Stimulated activated CD8-positive, alpha-beta memory T cell treated with anti-CD3 and anti-CD28 coated beads, Interleukin-15, amount 100 ng/mL, for 4 hours (primary cell): ENCODE measurements at regions not wholly inside any gene's neighbourhood (a gene's known extent, or its start where the extent isn't known, plus 50 kb on each side); places are given as distances from the start of the nearest gene placed in this dataset.

ENCODE experiments used
- DNase-seq, 2 donors: peaks; one replicate each; pipeline ENCODE4 v3.0.0-alpha.2; 2020; ENCODE audit warnings: low read depth in 2 of 2

DNA sequence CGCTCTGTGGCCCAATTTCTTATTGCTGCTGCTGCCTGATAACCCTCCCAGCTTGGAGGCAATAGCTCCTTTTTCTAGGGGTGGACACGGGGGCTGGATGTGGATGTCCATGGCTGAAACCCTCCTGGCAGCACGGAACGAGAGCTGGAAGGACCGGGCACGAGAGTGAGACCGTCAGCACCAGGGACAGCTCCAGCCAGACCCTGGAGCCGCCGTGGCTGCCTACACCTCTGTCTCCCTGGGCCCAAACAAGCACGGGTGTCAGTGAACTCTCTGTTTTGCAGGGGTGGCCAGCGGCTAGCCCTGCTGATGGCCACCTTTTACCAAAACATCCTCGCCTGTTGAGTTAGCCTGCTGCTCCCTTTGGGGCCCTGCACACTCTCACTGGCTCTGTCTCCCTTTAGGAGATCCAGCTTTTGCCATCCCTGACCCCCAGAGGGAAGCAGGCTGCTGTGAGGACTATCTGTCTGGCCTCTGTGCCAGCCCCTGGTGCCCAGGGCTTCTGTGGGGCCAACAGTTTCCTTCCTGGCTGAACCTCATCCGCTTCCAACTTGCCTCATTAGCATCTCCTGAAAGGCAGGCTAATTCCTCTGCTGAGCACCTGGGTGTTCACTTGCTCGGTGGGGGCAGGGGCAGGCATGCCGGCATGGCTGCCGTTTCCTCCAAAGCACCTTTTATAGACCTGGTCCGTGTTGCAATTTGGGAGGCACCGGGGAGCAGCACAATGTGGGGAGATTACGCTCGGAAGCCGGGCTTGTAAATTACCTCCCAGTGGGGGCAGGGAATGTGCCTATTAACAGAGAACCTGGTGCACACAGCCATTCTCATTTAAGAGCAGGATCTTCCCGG lies 118.1 kb downstream of the ENGASE start:
- DNase-seq = no peak

DNA sequence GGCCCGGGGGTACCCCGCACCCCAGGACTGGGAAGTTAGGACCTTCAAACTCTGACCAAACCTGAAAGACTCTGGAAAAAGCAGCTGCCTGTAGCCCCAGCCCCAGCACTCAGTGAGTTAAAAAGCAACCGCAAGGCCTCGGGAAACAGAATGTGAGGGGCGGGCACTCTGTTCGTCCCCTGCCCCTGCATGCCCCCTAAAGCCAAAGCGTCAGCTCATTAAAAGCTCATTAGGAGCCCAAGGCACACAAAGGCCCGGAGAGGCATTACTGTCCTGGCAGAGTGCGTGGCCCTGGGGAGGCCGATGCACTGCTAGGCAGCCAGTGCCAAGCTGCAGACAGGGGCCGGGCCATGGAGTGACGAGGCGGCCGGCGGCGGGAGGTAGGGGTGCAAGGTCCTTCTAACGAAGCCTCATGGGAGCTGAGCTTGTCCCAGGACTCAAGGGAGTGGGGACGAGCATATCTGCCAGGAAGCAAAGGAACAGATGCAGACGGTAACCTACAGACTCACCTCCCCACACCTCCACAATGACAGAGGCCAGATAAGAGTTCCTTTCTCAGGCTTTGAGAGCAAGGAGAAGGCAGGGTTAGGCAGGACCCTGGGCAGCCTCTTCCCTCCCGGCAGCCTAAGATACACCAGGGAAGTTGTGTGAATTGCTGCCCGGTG lies 116.8 kb downstream of the ENGASE start:
- no peak for DNase-seq

DNA sequence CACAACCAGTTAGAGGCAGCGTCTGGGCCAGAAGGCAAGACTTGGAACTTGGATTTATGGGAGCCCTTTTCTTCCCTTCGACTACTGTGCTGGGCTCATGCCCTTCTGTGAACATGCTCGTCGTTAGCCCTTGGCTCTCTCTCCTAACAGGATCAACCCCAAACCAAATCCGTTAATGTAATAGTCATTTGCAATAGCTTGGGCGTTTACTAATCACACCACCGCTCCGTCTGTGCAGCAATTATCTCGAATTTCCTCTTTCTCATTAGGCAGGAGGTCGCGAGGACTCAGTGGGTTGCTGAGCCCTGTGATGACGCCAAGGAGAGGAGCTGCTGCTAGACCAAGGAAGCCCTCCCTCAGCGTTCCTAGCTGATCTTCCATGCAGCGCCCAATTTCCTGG lies 114.7 kb downstream of the ENGASE start:
- DNase-seq = no peak

DNA sequence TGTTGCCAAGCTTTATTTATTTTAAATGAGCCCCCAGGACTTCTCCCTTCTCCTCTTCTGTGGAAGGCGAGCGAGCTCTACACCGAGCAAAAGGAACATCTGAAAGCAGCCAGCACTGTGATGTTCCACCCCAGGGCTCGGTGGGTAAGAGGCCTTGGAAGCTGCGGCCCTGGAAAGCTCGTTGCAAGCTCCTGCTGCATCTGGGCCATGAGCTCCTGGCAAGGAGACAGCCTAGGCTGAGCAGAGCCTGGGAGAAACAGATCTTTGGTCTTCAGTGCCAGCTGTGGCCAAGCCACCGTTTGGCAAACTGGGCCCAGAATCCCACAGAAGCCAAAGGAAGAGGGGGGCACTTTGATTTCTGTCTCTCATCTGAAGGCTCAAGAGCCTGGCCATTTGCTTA lies 114.1 kb downstream of the ENGASE start:
- DNase-seq = no peak

DNA sequence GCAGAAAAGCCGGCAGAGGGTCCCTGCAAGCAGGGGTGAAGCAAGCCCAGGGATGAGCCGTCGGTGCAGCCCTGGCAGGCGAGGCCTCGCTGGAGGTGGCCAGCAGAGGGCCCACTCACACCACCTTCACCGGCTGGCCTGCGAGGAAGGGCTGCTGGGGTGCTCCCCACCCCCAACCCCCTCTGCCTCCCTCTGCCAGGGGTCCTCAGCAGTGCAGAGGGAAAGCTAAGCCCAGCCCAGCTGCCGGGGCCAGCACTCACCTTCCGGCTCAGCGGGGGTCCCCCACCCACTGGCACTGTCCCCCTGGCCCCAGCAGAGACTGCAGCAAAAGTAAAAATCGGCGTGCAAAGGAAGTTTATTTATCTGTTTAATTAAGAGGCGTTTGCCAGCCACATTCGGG lies 113.4 kb downstream of the ENGASE start:
- DNase-seq = no peak

DNA sequence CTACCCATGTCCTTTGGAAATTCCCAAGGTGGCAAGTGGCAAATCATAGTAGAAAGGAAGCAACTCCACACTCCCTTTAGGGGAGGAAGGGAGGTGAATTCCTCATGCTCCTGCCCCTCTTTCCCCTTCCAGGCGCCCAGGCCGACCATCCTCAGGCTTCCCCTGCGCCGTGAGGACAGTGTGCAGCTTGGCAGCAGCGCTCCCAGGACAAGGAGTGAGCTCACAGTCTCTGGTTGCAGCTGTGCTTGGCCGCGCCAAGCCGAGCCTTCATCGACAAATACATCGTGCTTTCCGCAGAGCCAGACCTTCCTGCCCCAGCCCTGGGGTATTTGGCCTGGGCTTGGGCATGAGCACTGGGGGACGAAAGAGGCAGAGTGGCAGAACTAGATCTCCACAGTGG lies 112.6 kb downstream of the ENGASE start:
- DNase-seq = no peak

DNA sequence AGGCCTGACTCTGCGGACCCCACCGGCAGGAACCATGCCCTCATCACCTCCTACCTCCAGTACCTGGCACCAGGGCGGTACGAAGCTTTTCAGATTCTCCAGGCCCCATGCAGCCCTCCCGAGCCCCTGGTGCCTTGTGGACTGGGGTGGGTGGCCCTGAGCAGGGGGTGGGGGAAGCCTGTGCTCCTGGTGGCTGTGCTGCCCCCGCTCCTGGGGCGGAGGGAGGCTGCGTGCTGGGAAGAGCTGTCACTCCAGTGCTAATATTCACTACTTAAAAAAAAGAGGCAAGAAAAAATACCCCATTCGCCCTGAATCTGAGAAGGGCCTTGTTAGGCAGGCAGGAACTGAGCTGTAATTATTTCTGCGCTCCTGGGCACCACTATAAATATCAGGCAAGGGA lies 111.8 kb downstream of the ENGASE start:
- no peak for DNase-seq

DNA sequence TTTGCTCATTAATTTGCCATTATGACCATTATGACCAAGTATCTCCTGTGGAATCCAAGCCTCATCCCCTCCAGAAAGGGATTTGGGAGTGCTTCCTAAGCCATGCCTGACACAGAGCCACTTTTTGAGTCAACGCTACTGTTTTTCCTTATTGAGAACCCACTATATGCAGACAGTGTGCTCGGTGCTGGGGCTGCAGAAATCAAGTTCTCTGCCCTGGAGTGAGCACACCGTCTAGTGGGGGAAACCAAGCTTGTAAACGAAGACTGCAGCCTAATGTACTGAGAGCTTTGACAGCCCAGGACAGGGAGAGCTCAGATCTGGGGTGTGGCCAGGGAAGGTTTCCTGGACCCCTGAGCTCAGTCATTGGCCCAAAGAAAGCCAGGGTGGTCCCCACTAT lies 111.0 kb downstream of the ENGASE start:
- no peak for DNase-seq

DNA sequence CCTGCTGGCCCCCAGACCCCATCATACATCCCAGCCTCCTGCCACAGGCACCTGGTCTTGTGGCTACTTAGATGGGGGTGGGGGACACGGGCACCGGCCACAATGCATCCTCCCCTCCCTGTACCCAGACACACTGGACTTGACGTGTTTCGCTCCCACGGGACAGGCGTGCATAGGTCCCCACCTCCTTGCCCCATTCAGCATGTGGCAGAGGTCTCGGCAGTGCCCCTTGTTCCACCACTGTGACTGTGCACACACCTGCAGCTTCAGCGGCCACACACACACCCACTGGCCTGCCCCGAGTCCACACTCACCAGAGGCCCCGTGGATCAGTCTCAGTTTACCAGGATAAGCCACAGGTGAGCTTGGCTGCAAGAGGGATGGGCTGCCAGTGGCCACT lies 109.6 kb downstream of the ENGASE start:
- DNase-seq = no peak

DNA sequence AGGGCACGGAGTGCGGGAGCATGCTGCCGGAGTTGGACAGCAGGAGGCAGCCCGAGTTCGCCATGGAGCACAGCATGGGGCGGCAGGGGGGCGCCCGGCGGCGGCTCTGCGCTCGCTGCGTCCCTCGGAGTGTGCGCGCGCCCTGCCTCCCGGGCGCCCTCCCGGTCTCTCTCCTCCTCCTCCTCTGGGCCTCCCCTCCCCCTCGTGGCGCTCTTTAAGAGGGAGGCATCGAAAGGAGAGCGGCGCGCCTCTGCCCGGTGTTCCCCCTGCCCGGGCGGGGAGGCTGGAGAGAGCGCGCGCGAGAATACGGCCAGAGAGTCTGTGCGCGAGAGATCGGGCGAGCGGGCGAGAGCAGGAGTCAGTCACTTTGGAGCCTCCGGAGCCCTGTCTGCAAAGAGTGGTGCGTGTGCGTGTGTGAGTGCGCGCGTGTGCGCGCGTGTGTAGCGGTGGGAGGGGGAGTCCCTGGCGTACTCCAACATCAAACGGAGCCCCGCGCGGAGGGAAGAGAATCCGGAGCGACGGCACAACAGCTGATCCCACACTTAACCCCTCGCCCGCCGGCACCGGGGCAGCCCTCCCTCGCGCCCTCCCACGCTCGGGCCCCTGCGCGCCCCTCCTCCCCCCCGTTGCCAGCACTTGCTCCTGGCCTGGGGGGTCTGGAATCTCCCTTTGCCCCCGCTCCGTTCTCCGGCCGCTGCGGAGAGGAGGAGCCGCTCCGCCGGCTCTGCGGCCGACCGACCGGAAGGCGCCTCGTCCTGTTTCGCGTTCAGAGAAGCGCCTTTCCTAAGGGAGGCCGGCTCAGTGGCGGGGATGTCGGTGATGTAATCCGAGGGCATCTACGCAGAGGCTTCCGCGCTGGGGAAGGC lies 108.9 kb downstream of the ENGASE start:
- no peak for DNase-seq

DNA sequence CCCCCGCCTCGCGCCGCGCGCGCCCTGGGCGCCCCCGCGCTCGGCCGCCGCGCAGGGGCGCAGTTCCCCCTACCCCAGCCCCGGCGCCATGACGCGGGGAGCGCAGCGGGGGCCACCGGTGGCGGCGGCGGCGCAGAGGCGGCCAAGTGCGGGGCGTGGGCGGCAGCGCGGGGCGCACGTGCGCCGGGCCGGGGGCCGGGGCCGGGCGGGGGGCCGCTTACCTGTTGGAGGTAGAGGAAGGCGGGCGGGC lies 108.3 kb downstream of the ENGASE start:
- no peak for DNase-seq

DNA sequence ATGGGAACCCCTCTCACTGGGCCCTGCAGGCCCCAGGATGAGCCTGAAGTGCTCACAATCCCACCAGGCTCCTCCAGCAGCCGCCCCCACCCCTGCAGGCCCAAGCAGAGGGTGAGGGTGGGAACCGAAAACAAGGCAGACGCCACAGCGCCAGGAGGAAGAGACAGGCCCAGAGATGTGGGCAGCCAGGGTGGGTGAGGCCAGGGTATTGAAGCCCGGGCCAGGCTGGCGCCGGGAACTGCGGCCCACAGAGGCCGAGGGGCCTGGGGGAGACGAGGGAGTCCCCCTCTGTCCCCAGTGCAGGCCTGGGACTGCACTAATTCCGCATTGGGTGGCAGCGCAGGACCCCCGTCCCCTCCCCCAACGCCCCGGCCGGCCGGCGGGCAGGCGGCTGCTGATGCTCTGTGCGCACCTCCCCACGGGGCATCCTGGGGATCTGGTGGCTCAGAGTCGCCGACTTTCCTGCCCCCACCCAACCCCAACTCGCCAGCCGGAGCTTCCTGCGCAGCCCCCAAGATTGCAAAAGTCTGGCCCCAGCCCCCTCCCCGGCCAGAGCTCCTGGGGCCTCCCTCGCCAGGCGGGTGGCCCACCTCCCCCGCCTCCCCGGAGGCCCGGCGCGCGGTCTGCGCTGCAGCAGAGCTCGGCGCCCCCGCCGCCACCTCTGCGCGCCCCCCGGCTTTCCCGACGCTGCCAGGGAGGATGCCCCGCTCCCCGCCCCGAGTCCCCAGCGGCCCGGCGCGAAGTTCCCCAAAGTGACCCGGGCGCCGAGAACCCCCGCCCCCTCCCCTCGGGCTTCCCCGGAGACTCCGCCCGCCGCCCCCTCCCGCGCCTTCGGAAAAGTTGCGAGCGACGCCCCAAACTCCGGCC lies 107.8 kb downstream of the ENGASE start:
- DNase-seq = no peak

DNA sequence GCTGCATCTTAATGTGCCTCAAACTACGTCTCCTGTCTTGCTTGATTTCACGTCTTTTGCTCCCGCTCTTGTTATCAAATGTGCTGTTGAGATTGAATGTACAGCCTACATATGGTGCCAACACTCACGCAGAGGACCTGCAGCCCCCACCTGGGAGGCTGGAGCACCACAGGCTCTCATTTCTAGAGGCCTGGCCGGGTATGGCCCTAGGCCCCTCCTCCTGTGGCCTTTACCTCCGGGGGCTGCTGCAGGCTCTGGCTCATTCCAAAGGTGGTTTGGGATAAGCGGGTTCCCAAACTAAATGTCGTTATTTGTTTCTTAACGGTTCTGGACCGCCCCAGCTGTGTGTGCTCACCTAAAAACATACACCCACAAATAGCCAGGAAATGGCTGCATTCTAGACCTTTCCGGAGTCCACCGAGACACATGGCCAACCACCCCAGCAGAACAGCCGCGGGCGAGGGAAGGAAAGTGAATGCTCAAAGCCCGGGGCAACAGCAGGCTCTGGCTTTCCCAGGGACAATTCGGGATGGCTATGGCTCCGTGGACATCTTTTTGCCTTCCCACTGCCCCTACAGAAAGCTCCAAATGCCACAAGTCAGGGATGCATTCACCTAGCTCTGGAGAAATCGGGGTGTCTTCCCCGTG lies 105.9 kb downstream of the ENGASE start:
- DNase-seq = no peak

DNA sequence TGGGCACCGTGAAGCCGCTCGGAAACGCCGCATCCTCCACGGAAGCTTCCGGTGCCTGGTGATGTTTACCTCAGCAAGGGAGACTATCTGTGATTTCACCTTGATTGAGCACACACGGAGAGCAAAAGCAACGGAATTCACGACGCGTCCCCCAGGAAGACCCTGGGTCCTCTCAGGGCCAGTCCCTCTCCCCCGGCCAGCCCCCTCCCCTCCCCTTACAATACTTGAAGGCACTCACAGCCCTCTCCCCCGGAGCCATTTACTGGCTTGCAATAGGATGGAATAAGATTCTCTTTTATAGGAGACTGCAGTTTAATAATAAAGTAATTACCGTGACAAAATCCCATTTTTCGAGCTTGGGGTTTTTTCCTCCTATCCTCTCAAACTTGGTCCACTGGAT lies 104.7 kb downstream of the ENGASE start:
- DNase-seq = no peak

DNA sequence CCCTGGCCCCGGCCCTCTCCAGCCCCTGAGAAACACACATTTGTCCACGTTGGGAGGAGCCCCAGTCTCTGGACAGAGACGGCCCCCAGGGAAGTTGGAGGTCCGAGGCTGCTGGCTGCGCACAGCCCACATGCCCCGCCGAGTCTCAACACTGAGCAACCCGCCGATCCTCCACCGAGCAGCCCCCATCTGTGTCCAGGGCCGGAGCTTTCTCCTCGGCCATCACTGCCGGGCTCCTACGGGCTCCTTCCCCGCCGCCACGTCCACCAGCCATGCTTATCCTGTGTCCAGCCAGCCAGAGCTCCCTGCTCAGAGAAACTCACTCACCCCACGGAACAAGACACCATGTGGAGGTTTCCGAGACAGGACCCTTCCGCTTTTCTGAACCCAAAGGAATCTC lies 103.3 kb downstream of the ENGASE start:
- DNase-seq = no peak

DNA sequence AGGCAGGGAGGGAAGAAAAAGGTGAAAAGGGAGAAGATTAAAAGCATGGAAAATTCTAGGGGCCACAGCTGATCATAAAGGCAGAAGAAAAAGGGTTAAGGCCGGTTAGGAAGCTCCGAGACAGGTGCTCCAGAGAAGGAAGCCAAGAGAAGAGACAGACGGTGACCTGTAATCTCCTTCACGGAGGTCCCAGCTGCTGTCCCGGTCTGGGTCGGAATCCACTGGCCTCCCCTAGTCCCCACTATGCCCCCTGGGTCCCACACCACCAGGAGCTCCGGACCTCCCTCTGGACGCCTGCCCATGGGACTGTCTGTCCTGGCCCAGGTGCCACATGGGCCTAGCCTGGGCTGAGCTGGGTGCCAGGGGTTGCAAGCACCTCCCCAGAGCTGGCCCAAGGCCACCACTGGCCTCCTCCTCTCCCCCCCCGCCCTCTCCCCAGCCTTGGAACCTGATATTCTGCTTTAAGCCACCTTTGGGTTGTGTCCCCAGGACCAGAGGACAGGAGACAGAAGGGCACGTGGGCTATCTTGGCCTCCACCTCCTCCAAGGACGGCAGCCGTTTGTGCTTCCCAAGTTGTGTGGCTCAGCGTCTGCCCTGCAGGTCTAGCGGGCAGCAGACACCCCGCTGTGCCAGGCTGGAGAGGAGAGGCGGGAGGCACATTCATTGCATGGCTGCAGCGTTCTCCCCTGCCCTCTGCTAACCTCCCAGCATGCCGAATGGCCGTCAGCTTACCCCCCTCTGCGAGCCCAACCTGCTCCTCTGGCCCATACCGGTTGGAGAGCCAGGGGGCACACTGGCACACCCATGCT lies 102.4 kb downstream of the ENGASE start:
- no peak for DNase-seq

DNA sequence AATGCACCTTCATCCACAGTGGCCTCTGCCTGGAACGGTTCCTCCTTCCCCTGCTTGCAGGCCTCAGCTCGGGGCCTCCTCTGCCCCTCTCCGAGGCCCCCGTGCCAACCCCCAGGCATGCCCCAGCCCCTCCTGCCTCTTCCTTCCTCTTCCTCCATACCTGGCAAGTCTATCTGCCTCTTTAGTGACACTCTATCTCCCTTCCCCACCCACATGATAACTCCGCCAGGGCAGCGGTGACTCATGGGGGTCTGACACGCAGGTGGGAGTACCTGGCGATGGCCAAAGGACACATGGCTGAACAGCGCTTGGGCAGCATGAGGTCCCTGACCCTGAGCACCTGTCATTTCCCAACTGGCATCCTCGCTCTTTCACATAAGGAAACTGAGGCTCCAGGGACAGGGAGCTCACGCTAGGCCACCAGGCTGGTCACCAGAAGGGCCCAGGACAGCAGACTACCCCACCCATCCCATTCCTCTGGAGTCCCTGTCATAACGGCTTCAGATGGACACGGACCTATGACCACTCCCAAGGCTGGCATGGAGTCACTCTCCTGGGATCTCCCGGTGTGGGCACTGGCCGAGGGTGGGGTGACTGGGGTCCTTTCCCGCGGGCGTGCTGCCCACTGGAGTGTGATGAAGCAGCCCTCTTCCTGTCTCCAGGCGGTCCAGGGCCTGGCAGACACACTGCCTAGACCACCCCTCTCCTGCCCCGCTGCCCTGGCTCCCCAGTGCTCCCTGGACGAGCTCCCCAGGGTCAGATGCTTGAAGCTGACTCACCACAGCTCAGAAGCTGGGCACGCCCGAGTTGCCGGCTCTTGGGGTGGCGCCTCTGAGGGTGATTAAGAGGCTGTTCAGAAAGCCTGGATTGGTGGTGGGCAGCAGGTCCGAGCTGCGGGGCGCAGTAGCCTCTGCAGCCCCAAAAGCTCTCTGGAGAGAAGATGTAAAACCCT lies 100.6 kb downstream of the ENGASE start:
- DNase-seq = no peak

DNA sequence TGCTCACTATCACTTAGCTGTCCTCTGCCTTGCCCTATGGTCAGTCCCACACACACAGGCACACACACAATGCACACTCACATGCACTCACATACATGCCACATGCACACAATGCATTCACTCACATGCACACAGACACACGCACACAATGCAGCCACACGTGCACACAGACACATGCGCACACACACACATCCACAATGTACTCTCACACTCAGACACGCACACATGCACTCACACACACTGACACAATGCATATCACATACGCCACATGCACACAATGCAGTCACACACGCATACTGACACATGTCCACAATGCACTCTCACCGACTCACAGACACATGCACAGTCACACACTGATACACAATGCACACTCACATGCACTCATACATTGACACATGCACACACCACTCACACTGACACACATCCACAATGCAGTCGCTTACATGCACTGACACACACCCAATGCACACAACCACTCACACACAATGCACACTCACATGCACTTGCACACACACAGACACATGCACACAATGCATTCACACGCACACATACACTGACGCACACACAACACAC lies 99.7 kb downstream of the ENGASE start:
- DNase-seq = no peak

DNA sequence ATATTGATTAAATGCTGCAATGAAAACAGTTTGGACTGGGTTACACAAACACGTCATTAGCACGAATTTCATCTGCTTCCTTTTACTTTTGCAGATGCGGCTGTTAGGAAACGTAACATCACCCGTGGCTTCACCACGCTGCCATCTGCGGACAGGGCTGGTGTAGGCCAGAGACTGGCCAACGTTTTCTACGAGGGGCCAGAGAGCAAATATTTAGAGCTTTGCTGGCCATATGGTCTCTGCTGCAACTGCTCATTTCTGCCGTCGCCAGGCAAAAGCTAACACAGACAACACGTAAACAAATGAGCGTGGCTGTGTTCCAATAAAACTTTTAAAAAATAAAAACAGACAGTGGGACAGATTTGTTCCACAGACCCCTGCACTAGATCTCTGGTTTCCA lies 96.6 kb downstream of the ENGASE start:
- DNase-seq = no peak
